MM.1S (cell line): ENCODE measurements at regions not wholly inside any gene's neighbourhood (a gene's known extent, or its start where the extent isn't known, plus 50 kb on each side); places are given as distances from the start of the nearest gene placed in this dataset.

ENCODE experiments used
- EZH2 ChIP-seq: fragments of 300-600 bp; sonication (generic); optimal IDR thresholded peaks from 2 replicates; pipeline ENCODE3; 2017; ENCODE audit warnings: low read depth, mild to moderate bottlenecking, antibody characterized with exemption, low read length, mixed read lengths
- EZH2phosphoT487 ChIP-seq: fragments of 300-600 bp; sonication (generic); IDR thresholded peaks from 2 replicates; pipeline ENCODE4 v1.6.1; 2018; ENCODE audit warnings: antibody characterized with exemption, low read length
- TF ChIP-seq, protein P1 (sequence below): fragments of 300-600 bp; sonication (generic); IDR thresholded peaks from 2 replicates; pipeline ENCODE4 v1.5.1; 2016; ENCODE audit warnings: antibody characterized with exemption, low read length, mixed read lengths

DNA sequence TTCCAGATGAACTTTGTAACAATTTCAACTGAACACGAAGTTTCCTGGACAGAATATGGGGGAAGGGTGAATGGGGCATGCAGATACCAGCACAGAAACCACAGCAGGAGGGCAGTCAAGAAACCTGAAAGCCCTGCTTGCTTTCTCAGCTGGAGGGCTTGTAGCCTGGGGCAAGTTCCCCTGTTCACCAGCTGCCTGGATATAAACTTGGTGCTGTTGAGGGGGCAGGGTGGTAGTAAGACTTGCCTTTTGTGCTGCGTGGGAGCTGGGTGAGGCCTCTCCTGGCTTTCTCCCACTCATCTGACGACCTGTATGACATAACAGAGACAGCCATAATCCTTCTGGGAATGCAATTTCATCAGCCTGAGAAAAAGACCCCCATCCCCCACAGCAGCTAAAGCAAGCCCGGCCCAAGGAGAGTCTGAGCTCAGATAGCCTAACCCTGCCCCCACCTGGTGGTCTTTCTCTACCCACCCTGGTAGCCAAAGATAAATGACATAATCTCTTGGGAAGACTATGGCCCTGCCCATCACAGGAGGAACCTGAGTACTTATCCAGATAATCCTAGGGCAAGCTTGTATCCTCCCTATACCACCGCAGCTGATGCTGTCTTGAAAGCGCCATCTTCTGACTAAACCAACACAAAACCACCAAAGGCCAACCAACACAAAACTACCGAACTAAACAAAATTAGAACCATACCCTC lies 234.3 kb downstream of the LAS1L start:
- TF ChIP-seq, protein P1, sequence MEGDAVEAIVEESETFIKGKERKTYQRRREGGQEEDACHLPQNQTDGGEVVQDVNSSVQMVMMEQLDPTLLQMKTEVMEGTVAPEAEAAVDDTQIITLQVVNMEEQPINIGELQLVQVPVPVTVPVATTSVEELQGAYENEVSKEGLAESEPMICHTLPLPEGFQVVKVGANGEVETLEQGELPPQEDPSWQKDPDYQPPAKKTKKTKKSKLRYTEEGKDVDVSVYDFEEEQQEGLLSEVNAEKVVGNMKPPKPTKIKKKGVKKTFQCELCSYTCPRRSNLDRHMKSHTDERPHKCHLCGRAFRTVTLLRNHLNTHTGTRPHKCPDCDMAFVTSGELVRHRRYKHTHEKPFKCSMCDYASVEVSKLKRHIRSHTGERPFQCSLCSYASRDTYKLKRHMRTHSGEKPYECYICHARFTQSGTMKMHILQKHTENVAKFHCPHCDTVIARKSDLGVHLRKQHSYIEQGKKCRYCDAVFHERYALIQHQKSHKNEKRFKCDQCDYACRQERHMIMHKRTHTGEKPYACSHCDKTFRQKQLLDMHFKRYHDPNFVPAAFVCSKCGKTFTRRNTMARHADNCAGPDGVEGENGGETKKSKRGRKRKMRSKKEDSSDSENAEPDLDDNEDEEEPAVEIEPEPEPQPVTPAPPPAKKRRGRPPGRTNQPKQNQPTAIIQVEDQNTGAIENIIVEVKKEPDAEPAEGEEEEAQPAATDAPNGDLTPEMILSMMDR, result no peak
- TF ChIP-seq EZH2 (no peak), EZH2phosphoT487 (no peak)
